GM21381 (cell line): ENCODE measurements at regions not wholly inside any gene's neighbourhood (a gene's known extent, or its start where the extent isn't known, plus 50 kb on each side); places are given as distances from the start of the nearest gene placed in this dataset.
"Not testable (repeated sequence)": the region's sequence is repeated elsewhere in the genome, so short reads cannot be mapped to it uniquely, and the experiment has no call there.

ENCODE experiments used
- ATAC-seq: cut with Tn5 transposase; IDR thresholded peaks from one replicate; pipeline ENCODE4 v1.9.1; 2021; ENCODE audit warnings: mild to moderate bottlenecking, moderate library complexity; ENCODE audit not compliant: unreplicated experiment

- no peak for ATAC-seq
Observed at GRCh38 chr3:106825962-106826605, 551.2 kb upstream of the CCDC54 start.

DNA sequence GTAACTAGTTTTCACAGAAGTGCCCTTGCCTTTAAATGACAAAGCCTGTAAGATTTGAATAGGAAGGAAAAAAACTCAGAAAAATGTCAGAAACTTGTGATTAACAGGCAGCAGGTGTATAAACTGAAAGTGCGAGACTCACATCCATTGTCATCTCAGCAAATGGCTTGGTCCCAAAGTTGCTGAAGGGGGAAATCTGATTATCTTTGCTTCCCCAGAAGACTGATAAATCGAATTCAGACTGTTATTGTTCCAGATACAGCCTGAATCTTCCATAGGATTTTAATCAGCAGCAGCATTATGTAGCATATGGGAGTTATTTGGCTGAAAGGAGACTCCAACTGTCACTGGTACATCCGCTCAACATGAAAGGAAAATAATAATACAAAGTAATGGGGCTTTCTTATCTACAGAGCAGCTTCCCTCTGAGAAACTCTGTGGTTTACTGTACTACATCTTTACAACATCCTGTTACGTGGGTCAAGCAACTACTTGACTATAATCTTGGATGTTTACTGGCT lies 550.4 kb upstream of the CCDC54 start:
- no peak for ATAC-seq

DNA sequence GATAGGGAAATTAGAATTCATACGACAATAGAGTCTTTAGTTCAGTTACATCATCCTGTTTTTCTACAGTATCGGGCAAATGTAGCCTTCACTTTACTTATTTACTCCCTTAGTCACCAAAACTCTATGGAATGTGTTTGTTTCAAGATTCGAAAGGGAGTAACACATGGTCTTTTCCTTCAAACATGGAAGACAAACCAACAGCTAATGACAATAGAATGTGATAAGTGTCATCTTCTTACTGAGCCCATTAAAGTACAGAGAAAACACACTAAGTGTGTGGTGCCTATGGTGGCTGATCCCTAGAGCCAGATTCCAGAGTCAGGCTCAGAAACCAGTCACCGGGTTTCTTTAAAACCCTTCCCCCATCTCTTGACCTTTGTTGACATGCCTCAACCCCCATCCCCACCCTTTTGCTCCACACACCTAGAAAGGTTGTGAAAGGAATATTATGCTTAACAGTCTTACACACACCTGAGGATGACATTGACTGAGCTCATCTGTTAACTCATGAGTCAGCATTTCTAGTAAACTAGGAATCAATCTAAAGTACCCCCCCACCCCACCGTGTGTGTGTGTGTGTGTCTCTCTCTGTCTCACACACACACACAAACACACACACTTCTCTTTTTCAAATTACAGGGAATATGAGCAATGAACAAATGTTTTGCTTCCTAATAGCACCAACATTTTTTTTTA lies 549.6 kb upstream of the CCDC54 start:
- no peak for ATAC-seq

GRCh38 chr3:106829206-106829605 lies 548.0 kb upstream of the CCDC54 start:
- no peak for ATAC-seq

- no peak for ATAC-seq
Observed at GRCh38 chr3:106830334-106830733, 546.9 kb upstream of the CCDC54 start.

- ATAC-seq, result no peak
Observed at GRCh38 chr3:106836906-106837305, 540.3 kb upstream of the CCDC54 start.

GRCh38 chr3:106837616-106838015 lies 539.6 kb upstream of the CCDC54 start:
- no peak for ATAC-seq

- no peak for ATAC-seq
Observed at GRCh38 chr3:106839576-106840280, 537.5 kb upstream of the CCDC54 start.

DNA sequence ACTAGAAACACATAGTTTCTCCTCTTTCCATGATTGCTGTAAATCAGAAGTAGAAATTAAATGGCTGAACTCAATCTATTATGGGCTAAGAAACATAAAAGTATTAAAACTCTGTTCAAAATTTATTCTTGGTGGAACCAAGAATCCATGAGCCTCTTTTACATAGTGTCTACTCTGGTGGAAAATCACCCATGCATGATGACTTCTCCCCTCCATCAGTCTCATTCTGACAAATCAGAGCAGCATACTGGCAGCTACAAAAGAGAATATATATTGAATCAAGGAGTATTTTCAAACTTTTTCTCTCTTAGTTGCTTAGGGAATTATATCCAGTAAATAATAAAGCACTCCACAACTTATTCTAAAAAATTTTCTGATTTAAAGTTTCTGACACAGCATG lies 536.9 kb upstream of the CCDC54 start:
- ATAC-seq, result no peak

- no peak for ATAC-seq
Observed at GRCh38 chr3:106842151-106842550, 535.1 kb upstream of the CCDC54 start.

GRCh38 chr3:106844638-106845037 lies 532.6 kb upstream of the CCDC54 start:
- no peak for ATAC-seq

DNA sequence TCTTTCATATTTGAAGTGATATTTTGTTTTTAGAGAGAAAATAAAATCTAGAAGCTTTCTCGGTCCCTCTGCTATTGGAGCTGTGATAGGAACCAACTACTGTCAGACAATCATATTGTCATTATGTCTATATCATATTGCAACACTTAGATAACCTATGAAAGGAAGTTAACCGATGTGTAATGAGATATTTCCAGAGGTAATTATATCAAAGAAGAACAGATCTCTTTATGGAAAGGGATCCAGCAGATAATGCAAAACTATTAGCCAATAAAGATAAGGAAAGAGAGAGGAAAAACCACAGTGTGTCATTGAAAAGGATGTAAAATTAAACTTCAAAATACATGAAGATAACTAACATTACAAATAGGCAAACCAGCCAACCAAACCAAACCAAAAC lies 529.1 kb upstream of the CCDC54 start:
- ATAC-seq, result no peak

DNA sequence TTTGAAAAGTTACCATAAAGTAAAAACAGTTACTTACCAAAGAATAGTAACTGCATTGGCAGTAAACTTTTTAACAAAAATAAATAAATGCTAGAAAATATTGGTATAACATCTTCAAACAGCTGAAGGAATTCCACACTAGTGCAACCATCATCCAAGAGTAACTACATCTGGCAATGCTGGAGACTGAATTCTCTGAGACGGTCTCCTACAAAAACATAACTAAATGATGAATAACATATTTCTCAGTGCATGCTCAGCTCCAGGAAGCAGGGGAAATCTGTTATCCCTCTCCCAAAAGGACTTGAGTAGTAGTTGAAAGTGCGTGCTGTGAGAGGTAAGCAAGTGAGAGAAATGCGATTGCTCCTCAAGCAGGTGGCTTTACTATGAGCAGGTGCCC lies 526.8 kb upstream of the CCDC54 start:
- no peak for ATAC-seq

DNA sequence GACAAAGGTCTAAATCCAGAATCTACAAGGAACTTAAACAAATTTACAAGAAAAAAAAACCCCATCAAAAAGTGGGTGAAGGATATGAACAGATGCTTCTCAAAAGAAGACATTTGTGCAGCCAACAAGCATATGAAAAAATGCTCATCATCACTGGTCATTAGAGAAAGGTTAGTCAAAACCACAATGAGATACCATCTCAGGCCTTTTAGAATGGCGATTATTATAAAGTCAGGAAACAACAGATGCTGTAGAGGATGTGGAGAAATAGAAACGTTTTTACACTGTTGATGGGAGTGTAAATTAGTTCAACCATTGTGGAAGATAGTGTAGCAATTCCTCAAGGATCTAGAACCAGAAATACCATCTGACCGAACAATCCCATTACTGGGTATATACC lies 518.9 kb upstream of the CCDC54 start:
- not testable (repeated sequence) for ATAC-seq

- ATAC-seq, result no peak
Observed at GRCh38 chr3:106860182-106860581, 517.1 kb upstream of the CCDC54 start.

DNA sequence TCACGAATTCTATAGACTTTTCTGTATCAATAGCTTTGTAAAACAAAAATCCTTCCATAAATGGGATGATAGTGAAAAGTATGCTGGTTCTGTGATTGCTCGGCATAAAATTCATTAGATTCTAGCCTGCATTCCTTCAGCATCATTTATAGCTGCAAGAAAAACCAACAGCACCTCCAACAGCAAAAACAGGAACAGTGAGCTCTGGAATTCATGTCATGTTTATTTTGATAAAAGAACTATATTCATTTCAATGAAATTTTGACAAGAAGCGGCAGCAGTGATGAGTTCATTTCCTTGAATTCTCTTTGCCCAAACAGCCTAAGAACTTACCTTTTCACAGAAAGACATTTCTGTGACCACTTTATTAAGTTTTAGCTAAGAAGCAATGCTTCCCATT lies 515.2 kb upstream of the CCDC54 start:
- ATAC-seq, result no peak

GRCh38 chr3:106877627-106878026 lies 499.6 kb upstream of the CCDC54 start:
- no peak for ATAC-seq

DNA sequence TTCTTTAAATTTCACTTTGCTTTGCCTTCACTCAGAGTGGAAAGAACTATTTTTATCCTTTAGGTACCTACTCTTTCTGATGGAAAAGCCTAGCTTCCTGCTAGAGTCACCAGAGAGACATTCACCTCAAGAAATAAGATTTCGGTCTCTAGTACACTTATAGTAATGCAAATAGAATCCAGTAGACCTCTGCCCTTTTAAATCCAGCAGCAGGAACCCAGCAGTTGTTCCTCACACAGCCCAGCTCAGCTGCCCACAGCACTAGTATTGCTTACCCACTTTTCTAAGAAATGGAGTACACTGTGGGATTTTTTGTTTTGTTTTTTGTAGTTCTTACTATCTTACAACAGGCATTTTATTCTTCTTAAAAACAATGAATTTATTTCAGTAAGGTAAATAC lies 497.0 kb upstream of the CCDC54 start:
- ATAC-seq, result no peak

DNA sequence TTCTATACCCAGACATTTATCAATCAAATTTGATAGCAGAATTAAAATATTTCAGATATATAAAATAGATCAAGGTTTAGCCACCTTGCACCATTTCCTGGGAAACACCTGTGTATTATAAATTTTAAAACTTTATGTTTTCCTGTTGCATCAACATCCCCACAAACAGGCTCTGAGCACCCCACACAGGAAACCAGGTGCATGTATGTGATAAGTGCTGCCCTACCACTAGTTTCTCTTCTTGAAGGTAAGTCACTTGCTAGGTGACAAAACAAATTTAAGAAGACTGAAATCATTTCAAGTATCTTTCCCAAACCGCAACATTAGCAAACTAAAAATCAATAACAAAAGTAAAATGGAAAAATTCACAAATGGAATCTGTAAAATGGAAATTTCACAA lies 496.1 kb upstream of the CCDC54 start:
- no peak for ATAC-seq

DNA sequence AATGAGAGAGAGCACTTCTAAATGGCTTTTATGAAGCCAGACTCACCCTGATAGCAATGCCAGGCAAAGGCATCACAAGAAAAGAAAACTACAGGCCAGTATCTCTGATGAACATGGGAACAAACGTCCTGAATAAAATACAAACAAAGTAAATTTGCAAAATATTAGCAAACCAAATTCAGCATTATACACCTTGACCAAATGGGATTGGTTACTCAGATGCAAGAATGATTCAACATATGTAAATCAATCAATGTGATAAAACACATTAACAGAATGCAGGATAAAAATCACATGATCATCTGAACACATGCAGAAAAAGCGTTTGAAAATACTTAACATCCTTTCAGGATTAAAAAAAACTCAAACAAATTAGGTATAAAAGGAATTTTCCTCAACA lies 494.9 kb upstream of the CCDC54 start:
- ATAC-seq, result no peak

DNA sequence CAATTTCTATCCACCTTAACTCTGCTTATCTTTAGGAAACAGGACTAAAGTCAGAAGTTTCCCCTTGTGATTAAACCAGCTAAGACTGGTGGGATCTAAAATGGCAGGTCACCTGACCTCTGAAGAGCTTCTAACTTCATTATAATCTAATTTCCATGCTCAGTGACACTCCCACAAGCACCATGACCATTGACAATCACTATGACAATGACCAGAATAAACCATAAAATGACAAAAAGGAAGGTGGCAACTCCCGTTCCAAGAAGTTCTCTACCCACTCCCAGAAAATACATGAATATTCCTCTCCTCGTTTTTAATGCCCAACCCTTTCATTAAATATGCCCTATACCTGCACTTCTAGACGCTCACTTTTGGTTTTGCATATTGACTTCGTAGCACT lies 471.2 kb upstream of the CCDC54 start:
- ATAC-seq, result no peak
